ENCODE measurements at regions not wholly inside any gene's neighbourhood (a gene's known extent, or its start where the extent isn't known, plus 50 kb on each side); places are given as distances from the start of the nearest gene placed in this dataset.

GRCh38 chr7:114214466-114214865, 200.1 kb upstream of the FOXP2 start:
- Histone ChIP-seq H3K27me3 (no peaks in the 10 kb centered on the region), H3K4me1 (no peaks in the 10 kb centered on the region), H3K9me3 (no peaks in the 10 kb centered on the region), H3K4me3 (no peak overlapping the region), H3K27ac (no peak overlapping the region), H3K36me3 (no peaks in the 10 kb centered on the region)
- TF ChIP-seq CTCF (IDR thresholded peaks at IDR 0.05) (no peak), POLR2A (IDR thresholded peaks at IDR 0.05) (no peak)
- no peak for DNase-seq

GRCh38 chr7:114212721-114213429, 201.7 kb upstream of the FOXP2 start:
- H3K36me3 ChIP-seq, result no peaks in the 10 kb centered on the region
- no peak for DNase-seq
- H3K27ac ChIP-seq, result no peak overlapping the region
- TF ChIP-seq POLR2A (IDR thresholded peaks at IDR 0.05) (no peak), CTCF (IDR thresholded peaks at IDR 0.05) (no peak)
- no peaks in the 10 kb centered on the region for H3K4me1 ChIP-seq
- no peaks in the 10 kb centered on the region for H3K27me3 ChIP-seq
- H3K4me3 ChIP-seq, result no peak overlapping the region
- no peaks in the 10 kb centered on the region for H3K9me3 ChIP-seq

- DNase-seq, result no peak
- H3K4me1 ChIP-seq, result no peaks in the 10 kb centered on the region
- no peaks in the 10 kb centered on the region for H3K27me3 ChIP-seq
- no peak overlapping the region for H3K27ac ChIP-seq
- no peak overlapping the region for H3K4me3 ChIP-seq
- H3K9me3 ChIP-seq, result no peaks in the 10 kb centered on the region
- no peak for TF ChIP-seq CTCF (IDR thresholded peaks at IDR 0.05)
- no peak for TF ChIP-seq POLR2A (IDR thresholded peaks at IDR 0.05)
- no peaks in the 10 kb centered on the region for H3K36me3 ChIP-seq
Measured at GRCh38 chr7:114209968-114210367, 204.6 kb upstream of the FOXP2 start.

- no peak overlapping the region for H3K27ac ChIP-seq
- no peaks in the 10 kb centered on the region for H3K27me3 ChIP-seq
- no peak overlapping the region for H3K4me3 ChIP-seq
- H3K4me1 ChIP-seq, result no peaks in the 10 kb centered on the region
- H3K36me3 ChIP-seq, result no peaks in the 10 kb centered on the region
- no peak for DNase-seq
- no peak for TF ChIP-seq CTCF (IDR thresholded peaks at IDR 0.05)
- no peak for TF ChIP-seq POLR2A (IDR thresholded peaks at IDR 0.05)
- no peaks in the 10 kb centered on the region for H3K9me3 ChIP-seq
Measured at GRCh38 chr7:114206688-114207087, 207.9 kb upstream of the FOXP2 start.

GRCh38 chr7:114196517-114196916, 218.1 kb upstream of the FOXP2 start:
- no peak for DNase-seq
- TF ChIP-seq POLR2A (IDR thresholded peaks at IDR 0.05) (no peak), CTCF (IDR thresholded peaks at IDR 0.05) (no peak)

GRCh38 chr7:114190387-114190786, 224.2 kb upstream of the FOXP2 start:
- Histone ChIP-seq H3K27me3 (no peaks in the 10 kb centered on the region), H3K27ac (no peak overlapping the region), H3K9me3 (no peaks in the 10 kb centered on the region), H3K4me1 (no peaks in the 10 kb centered on the region), H3K4me3 (no peak overlapping the region), H3K36me3 (no peaks in the 10 kb centered on the region)
- DNase-seq, result no peak
- TF ChIP-seq POLR2A (IDR thresholded peaks at IDR 0.05), result no peak
- TF ChIP-seq CTCF (IDR thresholded peaks at IDR 0.05), result no peak

More at GRCh38 chr7:114196517-114196916, 218.1 kb upstream of the FOXP2 start:
- Histone ChIP-seq H3K4me3 (no peak overlapping the region), H3K36me3 (no peaks in the 10 kb centered on the region), H3K4me1 (no peaks in the 10 kb centered on the region), H3K27me3 (no peaks in the 10 kb centered on the region), H3K9me3 (no peaks in the 10 kb centered on the region), H3K27ac (no peak overlapping the region)
